SH-SY5Y (cell line): ENCODE measurements at regions not wholly inside any gene's neighbourhood (a gene's known extent, or its start where the extent isn't known, plus 50 kb on each side); places are given as distances from the start of the nearest gene placed in this dataset.

ENCODE experiments used
- GATA2 ChIP-seq: IDR thresholded peaks from 2 replicates; pipeline ENCODE4 v1.6.1; 2011; ENCODE audit warnings: mild to moderate bottlenecking, low read depth, low read length
- GATA3 ChIP-seq: IDR thresholded peaks from 2 replicates; pipeline ENCODE4 v1.6.1; 2011; ENCODE audit warnings: low read depth, mild to moderate bottlenecking, low read length, moderate library complexity

- TF ChIP-seq GATA3 (no peak), GATA2 (no peak)
These were observed 374.6 kb upstream of the USP24 start for GRCh38 chr1:55589671-55590297.
